Body of pancreas (tissue), 4 donors: ENCODE measurements at regions not wholly inside any gene's neighbourhood (a gene's known extent, or its start where the extent isn't known, plus 50 kb on each side); places are given as distances from the start of the nearest gene placed in this dataset.

ENCODE experiments used
- ATAC-seq: fragments of 150-250 bp; one replicate; pipeline ENCODE4 v1.9.1; 2016
- DNase-seq, 4 donors: peaks; one replicate each; pipeline ENCODE4 v3.0.0-alpha.2; 2019
- H3K27ac ChIP-seq, 4 donors: fragments of 200-600 bp; sonication (generic); 1 replicate in 3 of 4; 2 replicates in 1 of 4; pipeline versions ENCODE4 v1.5.1 to v1.6.1; 2016 to 2019; ENCODE audit warnings: mild to moderate bottlenecking in 1 of 4, mixed read lengths in 1 of 4, moderate library complexity in 1 of 4
- H3K27me3 ChIP-seq, 2 donors: fragments of 200-600 bp; sonication (generic); one replicate each; pipeline ENCODE4 v1.6.0; 2016; ENCODE audit warnings: mild to moderate bottlenecking in 1 of 2
- H3K36me3 ChIP-seq, 2 donors: fragments of 200-600 bp; sonication (generic); replicated peaks in 1 of 2; 2 replicates each; pipeline ENCODE4 v1.5.1; 2016; ENCODE audit warnings: low read depth in 2 of 2; ENCODE audit not compliant: insufficient read depth in 1 of 2
- H3K4me1 ChIP-seq: fragments of 200-600 bp; sonication (generic); one replicate; pipeline ENCODE4 v1.6.0; 2016
- H3K4me3 ChIP-seq, 2 donors: fragments of 200-600 bp; sonication (generic); 1 replicate in 1 of 2; 2 replicates in 1 of 2; pipeline ENCODE4 v1.5.1; 2016 to 2019
- H3K9me3 ChIP-seq, 3 donors: fragments of 200-600 bp; sonication (generic); 1 replicate in 2 of 3; 2 replicates in 1 of 3; pipeline ENCODE4 v1.5.1; 2016
- CTCF ChIP-seq, 7 experiments: fragments of 450-650 bp in 4 of 7; fragments of 200-600 bp in 3 of 7; sonication (generic) in 3 of 7; IDR thresholded peaks; one replicate each; pipeline ENCODE4 v1.5.1; 2016 to 2019; ENCODE audit warnings: antibody characterized with exemption in 7 of 7
- POLR2A ChIP-seq, 3 donors: fragments of 450-650 bp; IDR thresholded peaks; one replicate each; pipeline ENCODE4 v1.6.1; 2016; ENCODE audit warnings: antibody characterized with exemption in 3 of 3, mild to moderate bottlenecking in 2 of 3
- WGBS, 2 donors: methylation state at CpG; one replicate each; pipeline ENCODE4 v1.1.5; 2017; 5-methylcytosine and 5-hydroxymethylcytosine counted together
- intact Hi-C: fragments of 100-400 bp; cut with DNase I; formaldehyde crosslinking; loops from one replicate; pipeline ENCODE4 v1.15.1; 2023

DNA sequence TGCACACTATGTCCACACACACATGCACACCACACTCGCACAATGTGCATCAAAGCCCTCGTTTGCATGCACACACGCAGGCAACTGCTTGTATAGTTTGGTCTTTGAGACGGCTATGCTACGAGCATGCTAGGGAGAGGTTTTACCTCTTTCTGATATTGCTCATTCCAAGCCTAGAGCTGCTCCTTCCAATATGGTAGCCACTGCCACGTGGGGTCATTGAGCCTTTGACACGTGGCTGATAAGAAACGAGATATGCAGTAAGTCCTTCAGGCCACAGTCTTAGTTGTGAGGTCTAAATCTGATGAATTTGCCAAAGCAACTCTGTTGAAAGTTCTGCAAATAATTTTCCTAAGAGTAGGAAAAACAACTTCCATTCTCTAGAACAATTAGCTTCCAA lies 204.4 kb downstream of the KLF6 start:
- no peak for TF ChIP-seq POLR2A (IDR thresholded peaks at IDR 0.05)
- no peak for TF ChIP-seq CTCF (IDR thresholded peaks at IDR 0.05)
- no peaks in the 10 kb centered on the region for H3K9me3 ChIP-seq
- intact Hi-C loops, result no loop called here
- H3K27ac ChIP-seq, result no peak overlapping the region
- H3K27me3 ChIP-seq, result no peaks in the 10 kb centered on the region
- no peaks in the 10 kb centered on the region for H3K4me1 ChIP-seq
- ATAC-seq (no peak), DNase-seq (no peak)
- WGBS, 2 donors, result 55 to 57% methylated on average over 6 to 8 of the region's 8 CpGs
- H3K4me3 ChIP-seq, result no peak overlapping the region
- H3K36me3 ChIP-seq, result no peaks in the 10 kb centered on the region

DNA sequence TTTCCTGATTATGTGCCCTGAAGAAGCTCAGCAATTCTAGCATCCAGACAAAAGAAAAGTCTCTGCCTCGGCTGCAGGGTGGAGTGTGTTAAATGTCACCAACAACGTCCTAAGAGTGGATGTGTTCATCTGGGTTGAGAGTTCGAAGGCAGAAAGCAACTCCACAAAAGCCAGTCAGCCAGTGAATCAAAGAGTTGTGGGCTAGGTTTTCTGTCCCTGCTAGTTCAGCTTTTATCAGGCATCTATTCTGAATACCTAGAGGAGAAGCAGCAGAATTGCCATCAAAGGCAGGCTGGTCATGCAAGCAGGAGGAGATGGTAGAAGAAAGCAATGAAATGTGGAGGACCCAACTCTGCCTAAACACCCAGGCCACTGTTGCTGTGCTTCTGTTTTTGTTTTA lies 205.2 kb downstream of the KLF6 start:
- intact Hi-C loops, result no loop called here
- no peak for DNase-seq
- no peak for ATAC-seq
- Histone ChIP-seq H3K36me3 (no peaks in the 10 kb centered on the region), H3K4me3 (no peak overlapping the region), H3K27me3 (no peaks in the 10 kb centered on the region), H3K9me3 (no peaks in the 10 kb centered on the region), H3K27ac (no peak overlapping the region), H3K4me1 (no peaks in the 10 kb centered on the region)
- TF ChIP-seq CTCF (IDR thresholded peaks at IDR 0.05) (no peak), POLR2A (IDR thresholded peaks at IDR 0.05) (no peak)
- whole genome bisulfite sequencing, 2 donors, result 23 to 30% methylated on average over 3 of the region's 3 CpGs

DNA sequence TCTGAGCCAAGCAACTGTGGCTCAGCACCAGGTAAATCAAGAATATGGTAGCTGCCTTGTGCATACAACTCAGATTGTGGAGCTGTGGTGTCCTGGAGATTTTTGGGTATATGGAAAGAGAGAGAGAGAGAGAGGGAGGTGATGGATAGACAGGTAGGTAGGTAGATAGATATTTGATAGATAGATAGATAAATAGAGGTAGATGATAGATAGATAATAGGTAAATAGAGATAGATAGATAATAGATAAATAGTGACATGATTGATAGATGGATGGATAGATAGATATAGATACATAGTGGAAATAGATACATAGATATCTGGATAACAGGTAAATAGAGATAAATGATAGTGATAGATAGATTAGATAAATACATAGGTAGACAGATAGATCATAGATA lies 206.3 kb downstream of the KLF6 start:
- Histone ChIP-seq H3K4me3 (no peak overlapping the region), H3K36me3 (no peaks in the 10 kb centered on the region), H3K9me3 (no peaks in the 10 kb centered on the region), H3K27me3 (no peaks in the 10 kb centered on the region), H3K4me1 (no peaks in the 10 kb centered on the region), H3K27ac (no peak overlapping the region)
- intact Hi-C loops, result no loop called here
- ATAC-seq (no peak), DNase-seq (no peak)
- no peak for TF ChIP-seq CTCF (IDR thresholded peaks at IDR 0.05)
- TF ChIP-seq POLR2A (IDR thresholded peaks at IDR 0.05), result no peak

DNA sequence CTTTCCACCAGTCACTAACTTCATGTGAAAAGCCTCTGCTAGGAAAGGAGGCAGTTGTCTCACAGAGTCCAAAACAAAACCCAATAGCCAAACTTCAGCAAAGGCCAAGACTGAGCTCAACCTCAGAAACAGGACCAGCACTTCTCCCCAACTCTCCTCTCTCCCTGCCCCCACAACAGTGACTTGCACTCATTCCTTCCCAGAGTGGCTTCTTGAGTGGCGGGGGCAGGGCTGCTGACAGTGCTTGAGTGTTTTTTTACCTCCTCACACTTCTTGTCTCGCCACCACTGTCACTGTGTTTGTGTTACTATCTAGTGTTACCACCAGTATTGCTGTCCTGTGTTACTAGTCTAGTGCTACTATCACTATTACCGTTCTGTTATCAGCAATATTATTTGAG lies 206.8 kb downstream of the KLF6 start:
- DNase-seq, result no peak
- 65 to 66% methylated on average over 3 of the region's 3 CpGs for WGBS, 2 donors

More for the DNA sequence above, 206.8 kb downstream of the KLF6 start:
- H3K9me3 ChIP-seq, result no peaks in the 10 kb centered on the region
- no peak for TF ChIP-seq CTCF (IDR thresholded peaks at IDR 0.05)
- TF ChIP-seq POLR2A (IDR thresholded peaks at IDR 0.05), result no peak
- H3K4me3 ChIP-seq, result no peak overlapping the region
- intact Hi-C loops, result no loop called here
- H3K27me3 ChIP-seq, result no peaks in the 10 kb centered on the region
- H3K36me3 ChIP-seq, result no peaks in the 10 kb centered on the region
- no peak for ATAC-seq
- no peaks in the 10 kb centered on the region for H3K4me1 ChIP-seq
- H3K27ac ChIP-seq, result no peak overlapping the region
